ENCODE measurements at regions not wholly inside any gene's neighbourhood (a gene's known extent, or its start where the extent isn't known, plus 50 kb on each side); places are given as distances from the start of the nearest gene placed in this dataset.

GRCh38 chr20:51202304-51202703, 179.4 kb upstream of the KCNG1 start:
- no peak overlapping the region for H3K4me3 ChIP-seq (ENCODE audit: control insufficient read depth, low read depth, low read length)
- DNase-seq (ENCODE audit: low read depth), result no peak
- no peak for TF ChIP-seq CTCF (IDR thresholded peaks at IDR 0.05; ENCODE audit: control insufficient read depth, insufficient read depth, low read depth, low read length, missing control alignments)

- no peak for TF ChIP-seq CTCF (IDR thresholded peaks at IDR 0.05; ENCODE audit: control insufficient read depth, insufficient read depth, low read depth, low read length, missing control alignments)
- H3K4me3 ChIP-seq (ENCODE audit: control insufficient read depth, low read depth, low read length), result no peak overlapping the region
- DNase-seq (ENCODE audit: low read depth), result no peak
These were observed 177.0 kb upstream of the KCNG1 start for GRCh38 chr20:51199920-51200319.

GRCh38 chr20:51198876-51199523, 176.1 kb upstream of the KCNG1 start:
- TF ChIP-seq CTCF (IDR thresholded peaks at IDR 0.05; ENCODE audit: control insufficient read depth, insufficient read depth, low read depth, low read length, missing control alignments), result no peak
- H3K4me3 ChIP-seq (ENCODE audit: control insufficient read depth, low read depth, low read length), result no peak overlapping the region
- DNase-seq (ENCODE audit: low read depth), result no peak

GRCh38 chr20:51198238-51198637, 175.3 kb upstream of the KCNG1 start:
- no peak for TF ChIP-seq CTCF (IDR thresholded peaks at IDR 0.05; ENCODE audit: control insufficient read depth, insufficient read depth, low read depth, low read length, missing control alignments)
- H3K4me3 ChIP-seq (ENCODE audit: control insufficient read depth, low read depth, low read length), result no peak overlapping the region
- DNase-seq (ENCODE audit: low read depth), result no peak

GRCh38 chr20:51196991-51197651, 174.2 kb upstream of the KCNG1 start:
- TF ChIP-seq CTCF (IDR thresholded peaks at IDR 0.05; ENCODE audit: control insufficient read depth, insufficient read depth, low read depth, low read length, missing control alignments), result no peak
- no peak for DNase-seq (ENCODE audit: low read depth)
- no peak overlapping the region for H3K4me3 ChIP-seq (ENCODE audit: control insufficient read depth, low read depth, low read length)

- no peak overlapping the region for H3K4me3 ChIP-seq (ENCODE audit: control insufficient read depth, low read depth, low read length)
- TF ChIP-seq CTCF (IDR thresholded peaks at IDR 0.05; ENCODE audit: control insufficient read depth, insufficient read depth, low read depth, low read length, missing control alignments), result no peak
- no peak for DNase-seq (ENCODE audit: low read depth)
These were observed 173.1 kb upstream of the KCNG1 start for GRCh38 chr20:51195990-51196389.

All from AG09309 (cell line).